Endothelial cell of umbilical vein (primary cell): ENCODE measurements at regions not wholly inside any gene's neighbourhood (a gene's known extent, or its start where the extent isn't known, plus 50 kb on each side); places are given as distances from the start of the nearest gene placed in this dataset.

ENCODE experiments used
- BruUV-seq: library from RNA; stranded (reverse); fragments of 400-500 nt; replicated peaks from 2 replicates; lab custom pipeline; 2021; lab: Mats Ljungman, UMichigan
- CTCF ChIA-PET: fragments of 300-600, 350-600 bp; sonication (Branson Sonifier 250); formaldehyde crosslinking; loops from one replicate; lab custom pipeline; 2021; ENCODE audit warnings: antibody characterized with exemption, inconsistent platforms; lab: Charles Lee
- POLR2A ChIA-PET: fragments of 300-600, 350-600 bp; sonication (Branson Sonifier 250); formaldehyde crosslinking; loops from one replicate; lab custom pipeline; 2021; ENCODE audit warnings: antibody characterized with exemption, inconsistent platforms; lab: Charles Lee
- DNase-seq: peaks from one replicate; pipeline ENCODE4 v3.0.0-alpha.2; 2011; ENCODE audit warnings: low read depth, low spot score
- FAIRE-seq: peaks from 2 replicates; lab custom pipeline; 2011; peaks lifted over from hg19 to GRCh38; lab: Jason Lieb, UNC
- H2AFZ ChIP-seq: 2 replicates; pipeline ENCODE4 v1.6.0; 2012; ENCODE audit warnings: low read depth, low read length, control low read depth, inconsistent platforms
- H3K27ac ChIP-seq: 2 replicates; pipeline ENCODE4 v1.5.1; 2011; ENCODE audit warnings: low read depth, mild to moderate bottlenecking, control low read depth, low read length, moderate library complexity; ENCODE audit not compliant: insufficient read depth
- H3K27me3 ChIP-seq, 2 experiments: 2 replicates each; pipeline versions ENCODE4 v1.6.0 to v1.6.1; 2011; ENCODE audit warnings: low read length in 2 of 2, mixed read lengths in 1 of 2; ENCODE audit not compliant: control insufficient read depth in 2 of 2, insufficient read depth in 2 of 2
- H3K36me3 ChIP-seq, 2 experiments: 2 replicates in 1 of 2; 3 replicates in 1 of 2; pipeline ENCODE4 v1.5.1; 2011; ENCODE audit warnings: low read length in 2 of 2, mild to moderate bottlenecking in 1 of 2, moderate library complexity in 1 of 2; ENCODE audit not compliant: control insufficient read depth in 2 of 2, insufficient read depth in 2 of 2; ENCODE audit errors: extremely low read depth in 1 of 2
- H3K4me1 ChIP-seq: 3 replicates; pipeline ENCODE4 v1.5.1; 2011; ENCODE audit warnings: mild to moderate bottlenecking, low read length; ENCODE audit not compliant: control insufficient read depth, insufficient read depth; ENCODE audit errors: extremely low read depth
- H3K4me2 ChIP-seq: 2 replicates; pipeline ENCODE4 v1.6.1; 2011; ENCODE audit warnings: low read length, control low read depth, mixed read lengths; ENCODE audit not compliant: insufficient read depth
- H3K4me3 ChIP-seq, 3 experiments: fragments of 200-600 bp in 1 of 3; sonication (generic), shearing (Covaris generic) in 1 of 3; replicated peaks in 1 of 3; 2 replicates each; pipeline ENCODE4 v1.5.1; 2011 to 2016; ENCODE audit warnings: control low read depth in 3 of 3, low read length in 3 of 3, mild to moderate bottlenecking in 2 of 3, inconsistent platforms in 1 of 3, low read depth in 1 of 3, moderate library complexity in 1 of 3; ENCODE audit not compliant: insufficient read depth in 1 of 3
- H3K79me2 ChIP-seq: 2 replicates; pipeline ENCODE4 v1.6.0; 2012; ENCODE audit warnings: low read length, inconsistent platforms; ENCODE audit not compliant: control insufficient read depth, insufficient read depth
- H3K9ac ChIP-seq: replicated peaks from 2 replicates; pipeline ENCODE3; 2011; ENCODE audit warnings: low read length, control low read depth; ENCODE audit not compliant: insufficient read depth; ENCODE audit errors: extremely low read depth
- H3K9me1 ChIP-seq: replicated peaks from 3 replicates; pipeline ENCODE4 v1.6.0; 2011; ENCODE audit warnings: mild to moderate bottlenecking, low read length; ENCODE audit not compliant: control insufficient read depth, insufficient read depth; ENCODE audit errors: extremely low read depth
- H3K9me3 ChIP-seq: replicated peaks from 2 replicates; pipeline ENCODE4 v1.5.1; 2012; ENCODE audit warnings: low read length, inconsistent platforms; ENCODE audit not compliant: control insufficient read depth, insufficient read depth
- H4K20me1 ChIP-seq: replicated peaks from 2 replicates; pipeline ENCODE3; 2011; ENCODE audit warnings: mild to moderate bottlenecking, low read length; ENCODE audit not compliant: control insufficient read depth, insufficient read depth; ENCODE audit errors: extremely low read depth
- EZH2 ChIP-seq: IDR thresholded peaks from 2 replicates; pipeline ENCODE4 v1.6.1; 2012; ENCODE audit warnings: borderline replicate concordance, low read depth, mild to moderate bottlenecking, moderate library complexity, low read length, inconsistent platforms; ENCODE audit not compliant: severe bottlenecking
- FOS ChIP-seq: IDR thresholded peaks from 2 replicates; pipeline ENCODE4 v1.6.1; 2011; ENCODE audit warnings: mild to moderate bottlenecking, low read length, moderate library complexity, borderline replicate concordance; ENCODE audit not compliant: insufficient read depth
- GATA2 ChIP-seq: IDR thresholded peaks from 2 replicates; pipeline ENCODE4 v1.7.0; 2011; ENCODE audit warnings: low read depth, mild to moderate bottlenecking, moderate library complexity, mixed read lengths, low read length; ENCODE audit not compliant: insufficient read length, insufficient read depth
- JUN ChIP-seq: IDR thresholded peaks from 2 replicates; pipeline ENCODE4 v1.6.1; 2011; ENCODE audit warnings: borderline replicate concordance, low read depth; ENCODE audit not compliant: insufficient read length, insufficient read depth
- MYC ChIP-seq: IDR thresholded peaks from one replicate; pipeline ENCODE4 v1.6.1; 2011; ENCODE audit warnings: mild to moderate bottlenecking, low read depth, low read length
- POLR2A ChIP-seq: IDR thresholded peaks from 2 replicates; pipeline ENCODE4 v1.6.1; 2012; ENCODE audit warnings: low read depth, mild to moderate bottlenecking, control low read depth, low read length
- POLR2AphosphoS5 ChIP-seq: IDR thresholded peaks from 2 replicates; pipeline ENCODE4 v1.6.1; 2012; ENCODE audit warnings: low read depth, mild to moderate bottlenecking, control low read depth, low read length, moderate library complexity; ENCODE audit not compliant: insufficient read depth
- dilution Hi-C: fragments of 300-500 bp; cut with MboI; formaldehyde crosslinking; loops from one replicate; pipeline ENCODE4 v1.15.0; 2019; ENCODE audit warnings: low sequenced_read_pairs; ENCODE audit not compliant: extremely low pct_ligation_motif_present
- intact Hi-C: fragments of 100-400 bp; cut with micrococcal nuclease; formaldehyde crosslinking; loops from one replicate; pipeline ENCODE4 v1.10.0; 2022
- TF ChIP-seq, protein P1 (sequence below): IDR thresholded peaks from 2 replicates; pipeline ENCODE4 v1.6.1; 2011; ENCODE audit not compliant: insufficient read depth, insufficient read length
- TF ChIP-seq, protein P2 (sequence below), 2 donors: IDR thresholded peaks; 1 replicate in 1 of 2; 2 replicates in 1 of 2; pipeline ENCODE4 v1.5.1; 2011; ENCODE audit warnings: low read length in 2 of 2, mild to moderate bottlenecking in 2 of 2, moderate library complexity in 2 of 2, control low read depth in 1 of 2, inconsistent platforms in 1 of 2, low read depth in 1 of 2; ENCODE audit not compliant: insufficient read depth in 1 of 2; ENCODE audit errors: extremely low read depth in 1 of 2

DNA sequence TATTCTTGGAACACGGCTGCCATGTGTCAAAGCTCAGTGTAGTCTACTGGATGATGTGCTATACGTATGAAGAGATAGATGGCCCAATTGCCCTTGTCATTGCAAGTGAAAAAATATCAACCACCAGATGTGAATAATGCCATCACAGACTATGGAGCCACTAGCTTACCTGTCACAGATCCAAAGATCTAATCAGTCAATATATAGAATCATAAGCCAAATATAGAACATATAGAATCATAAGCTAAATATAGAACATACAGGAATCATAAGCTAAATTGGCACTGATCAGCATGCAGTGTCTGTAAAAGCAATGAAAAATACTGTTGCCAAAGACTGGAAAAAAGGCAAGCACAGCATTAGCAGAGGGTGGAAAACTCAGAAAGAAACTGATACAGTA is 1656.9 kb upstream of the RAG2 start:
- H3K36me3 ChIP-seq = no peaks in the 10 kb centered on the region
- no peak overlapping the region for H2AFZ ChIP-seq
- no peaks in the 10 kb centered on the region for H3K4me1 ChIP-seq
- dilution Hi-C loops (no loop called here), intact Hi-C loops (no loop called here)
- no peaks in the 10 kb centered on the region for H3K79me2 ChIP-seq
- ChIA-PET CTCF (no interaction called here), POLR2A (no interaction called here)
- TF ChIP-seq POLR2A = no peak
- no peak for TF ChIP-seq EZH2
- no peak for TF ChIP-seq FOS
- TF ChIP-seq, protein P1, sequence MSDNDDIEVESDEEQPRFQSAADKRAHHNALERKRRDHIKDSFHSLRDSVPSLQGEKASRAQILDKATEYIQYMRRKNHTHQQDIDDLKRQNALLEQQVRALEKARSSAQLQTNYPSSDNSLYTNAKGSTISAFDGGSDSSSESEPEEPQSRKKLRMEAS = no peak
- TF ChIP-seq, protein P2, sequence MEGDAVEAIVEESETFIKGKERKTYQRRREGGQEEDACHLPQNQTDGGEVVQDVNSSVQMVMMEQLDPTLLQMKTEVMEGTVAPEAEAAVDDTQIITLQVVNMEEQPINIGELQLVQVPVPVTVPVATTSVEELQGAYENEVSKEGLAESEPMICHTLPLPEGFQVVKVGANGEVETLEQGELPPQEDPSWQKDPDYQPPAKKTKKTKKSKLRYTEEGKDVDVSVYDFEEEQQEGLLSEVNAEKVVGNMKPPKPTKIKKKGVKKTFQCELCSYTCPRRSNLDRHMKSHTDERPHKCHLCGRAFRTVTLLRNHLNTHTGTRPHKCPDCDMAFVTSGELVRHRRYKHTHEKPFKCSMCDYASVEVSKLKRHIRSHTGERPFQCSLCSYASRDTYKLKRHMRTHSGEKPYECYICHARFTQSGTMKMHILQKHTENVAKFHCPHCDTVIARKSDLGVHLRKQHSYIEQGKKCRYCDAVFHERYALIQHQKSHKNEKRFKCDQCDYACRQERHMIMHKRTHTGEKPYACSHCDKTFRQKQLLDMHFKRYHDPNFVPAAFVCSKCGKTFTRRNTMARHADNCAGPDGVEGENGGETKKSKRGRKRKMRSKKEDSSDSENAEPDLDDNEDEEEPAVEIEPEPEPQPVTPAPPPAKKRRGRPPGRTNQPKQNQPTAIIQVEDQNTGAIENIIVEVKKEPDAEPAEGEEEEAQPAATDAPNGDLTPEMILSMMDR (IDR thresholded peaks at IDR 0.05; ENCODE audit: extremely low read depth in 1 of 2, insufficient read depth in 1 of 2, low read depth in 1 of 2, low read length in 2 of 2) = no peak
- no peak for TF ChIP-seq MYC
- TF ChIP-seq JUN = no peak
- TF ChIP-seq POLR2AphosphoS5 = no peak
- no peak for TF ChIP-seq GATA2
- H3K27me3 ChIP-seq = no peaks in the 10 kb centered on the region
- H3K4me2 ChIP-seq = no peak overlapping the region
- no peak overlapping the region for H3K27ac ChIP-seq
- H3K9ac ChIP-seq = no peak overlapping the region
- no peak for FAIRE-seq
- no peak for DNase-seq
- H3K9me3 ChIP-seq = no peaks in the 10 kb centered on the region
- H3K4me3 ChIP-seq = no peak overlapping the region
- BruUV-seq = no TSS peak
- no peaks in the 10 kb centered on the region for H4K20me1 ChIP-seq
- no peaks in the 10 kb centered on the region for H3K9me1 ChIP-seq
